G401.6 (cell line): ENCODE measurements at regions not wholly inside any gene's neighbourhood (a gene's known extent, or its start where the extent isn't known, plus 50 kb on each side); places are given as distances from the start of the nearest gene placed in this dataset.
A peak's percentile ranks its signal among the peaks of the same experiment; 100 is the strongest.
"Not testable (repeated sequence)": the region's sequence is repeated elsewhere in the genome, so short reads cannot be mapped to it uniquely, and the experiment has no call there.

Experiments
- FAIRE-seq: peaks from 2 replicates; lab custom pipeline; 2012; peaks lifted over from hg19 to GRCh38; lab: Jason Lieb, UNC

DNA sequence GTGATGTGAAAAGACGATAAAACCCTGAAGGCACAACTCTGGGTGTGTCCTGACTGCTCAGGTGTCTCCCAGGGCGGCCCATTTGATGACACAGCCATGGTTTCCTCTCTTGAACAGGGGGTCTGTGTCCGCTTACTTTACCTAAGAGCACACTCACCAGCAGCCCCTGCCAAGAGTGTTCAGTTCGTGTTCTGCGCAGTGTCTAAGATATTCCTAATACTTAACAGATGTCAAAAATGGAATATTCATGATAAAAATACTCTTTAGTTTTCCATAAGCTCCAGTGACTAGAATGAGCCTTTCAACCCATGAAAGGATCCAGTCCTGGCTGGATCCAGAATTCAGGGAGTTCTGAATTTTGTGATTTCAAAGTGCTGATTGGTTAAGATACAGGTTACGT lies 492.4 kb downstream of the TNS3 start:
- no peak for FAIRE-seq

- FAIRE-seq = no peak
Measured at GRCh38 chr7:47089068-47089417, 492.9 kb downstream of the TNS3 start.

DNA sequence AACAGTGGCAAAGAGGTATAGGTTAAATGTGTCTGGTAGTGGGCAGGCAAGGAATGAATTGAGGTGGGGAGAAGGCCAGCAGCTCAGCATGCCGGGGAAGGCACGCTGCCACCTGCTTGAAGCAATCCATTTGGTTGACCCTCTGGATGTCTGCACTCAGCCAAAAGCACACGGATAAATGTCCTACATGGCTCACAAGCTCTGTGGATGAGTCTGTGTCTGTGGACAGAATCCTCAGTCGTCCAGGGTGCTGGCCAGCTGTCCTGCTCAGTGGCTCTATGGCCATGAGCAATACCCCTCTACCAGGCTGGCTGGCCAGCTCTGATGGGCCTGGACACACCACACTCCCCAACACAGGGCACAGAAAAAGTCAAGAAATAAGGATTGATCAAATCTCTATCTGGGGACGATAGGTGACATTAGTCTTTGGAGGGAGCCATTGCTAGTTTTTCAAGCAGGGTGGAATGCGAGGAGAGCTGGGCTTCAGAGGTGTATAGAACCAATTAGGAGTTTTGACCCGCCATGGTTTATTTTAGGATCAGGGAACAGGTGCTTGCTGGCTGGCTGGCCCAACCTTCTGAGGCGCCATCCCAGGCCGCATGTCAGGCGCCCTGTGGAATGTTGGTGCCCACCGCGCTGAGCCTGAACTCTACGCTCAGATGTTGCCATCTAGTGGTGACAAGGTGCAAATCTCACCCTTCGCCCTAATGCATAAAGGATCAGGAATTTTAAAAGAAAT lies 493.4 kb downstream of the TNS3 start:
- FAIRE-seq = peak; percentile 84

DNA sequence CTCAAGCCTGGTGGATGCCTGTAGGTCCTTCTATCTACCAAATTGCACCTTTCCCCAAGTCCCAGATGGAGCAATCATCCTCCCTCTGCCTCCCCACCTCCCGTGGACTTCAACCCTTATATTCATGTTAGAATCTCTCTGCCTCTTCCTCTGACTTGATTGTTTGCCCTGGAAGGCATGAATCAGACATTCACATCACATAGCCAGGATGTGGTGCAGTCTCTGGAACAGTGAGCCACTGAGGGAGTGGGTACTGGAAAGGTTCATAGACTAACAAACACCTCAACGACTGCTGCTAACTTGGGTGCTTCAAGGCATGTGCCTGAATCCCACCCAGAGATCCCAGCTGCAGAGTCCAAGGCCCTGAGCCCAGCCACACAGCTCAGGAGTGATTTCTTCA lies 494.0 kb downstream of the TNS3 start:
- FAIRE-seq = no peak

DNA sequence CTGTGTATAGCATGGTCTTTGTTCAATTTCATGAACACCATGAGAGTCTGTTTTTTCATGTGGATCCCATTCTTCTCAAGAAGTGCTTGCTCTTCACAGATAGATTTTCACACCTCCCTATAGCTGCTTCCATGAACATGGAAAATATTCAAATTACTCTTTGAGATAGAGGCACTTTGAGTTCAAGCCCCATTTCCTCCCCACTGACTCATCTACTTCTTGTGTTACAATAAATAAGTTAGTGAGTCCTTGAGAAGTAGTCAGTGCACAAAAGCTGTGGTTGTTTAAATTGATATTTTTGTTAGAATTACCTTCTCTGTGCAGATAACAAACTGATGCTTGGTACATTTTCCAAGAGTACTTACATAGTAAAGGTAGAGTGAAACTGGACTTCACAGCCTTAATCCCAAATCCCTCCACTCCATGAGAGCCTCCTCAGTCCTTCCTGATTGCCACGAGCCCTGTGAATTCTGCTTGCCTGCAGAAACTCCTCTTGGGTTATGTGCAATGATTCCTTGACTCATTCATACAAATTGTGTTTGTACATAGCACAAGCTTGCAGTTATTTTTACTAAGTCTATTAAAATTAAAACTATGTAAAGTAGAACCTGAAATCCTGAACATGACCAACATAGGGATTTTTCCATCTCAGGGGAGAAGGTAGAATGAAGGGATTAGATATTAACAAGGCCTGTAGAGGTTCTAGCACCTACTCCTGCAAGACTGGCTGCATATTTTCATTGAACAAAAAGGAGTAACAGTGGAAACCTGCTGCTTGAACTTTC lies 496.2 kb downstream of the TNS3 start:
- FAIRE-seq = no peak

DNA sequence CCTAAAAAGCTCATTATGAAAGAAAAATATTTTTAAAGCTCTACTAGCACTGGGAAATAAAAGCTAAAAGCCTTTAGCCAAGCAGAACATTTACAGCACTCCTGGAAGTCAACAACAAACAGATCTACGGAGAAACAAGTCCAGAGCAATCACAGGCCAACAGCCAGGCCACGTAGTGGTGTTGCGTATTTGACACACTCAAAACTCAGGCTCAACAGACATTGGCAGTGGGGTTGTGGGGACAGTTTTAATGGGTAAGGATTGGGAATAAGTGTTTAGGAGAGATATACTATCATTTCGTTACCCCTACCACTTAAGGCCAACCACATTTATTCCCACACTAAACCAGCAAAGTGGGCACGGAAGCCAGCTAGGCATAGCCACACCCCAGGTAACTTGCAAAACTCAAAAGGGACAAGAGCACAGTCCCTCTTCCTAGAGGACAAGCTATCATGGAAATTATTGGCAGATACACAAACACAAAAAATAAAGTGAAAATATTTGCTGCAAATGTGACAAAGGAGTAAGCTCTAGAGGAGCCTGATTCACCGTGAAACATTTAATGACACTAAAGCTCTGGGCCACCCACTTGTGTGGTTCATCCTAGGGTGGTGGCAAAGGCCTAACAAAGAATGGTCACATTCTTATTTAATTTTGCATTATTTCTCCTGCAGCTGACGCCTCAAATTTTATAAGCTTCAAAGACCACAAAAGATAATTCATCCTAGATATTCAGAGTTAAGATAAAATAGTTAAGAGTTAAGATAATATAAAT lies 498.2 kb downstream of the TNS3 start:
- FAIRE-seq = no peak

- FAIRE-seq = no peak
Measured at GRCh38 chr7:47080816-47081215, 501.1 kb downstream of the TNS3 start.

GRCh38 chr7:47078241-47078640 lies 503.7 kb downstream of the TNS3 start:
- no peak for FAIRE-seq

DNA sequence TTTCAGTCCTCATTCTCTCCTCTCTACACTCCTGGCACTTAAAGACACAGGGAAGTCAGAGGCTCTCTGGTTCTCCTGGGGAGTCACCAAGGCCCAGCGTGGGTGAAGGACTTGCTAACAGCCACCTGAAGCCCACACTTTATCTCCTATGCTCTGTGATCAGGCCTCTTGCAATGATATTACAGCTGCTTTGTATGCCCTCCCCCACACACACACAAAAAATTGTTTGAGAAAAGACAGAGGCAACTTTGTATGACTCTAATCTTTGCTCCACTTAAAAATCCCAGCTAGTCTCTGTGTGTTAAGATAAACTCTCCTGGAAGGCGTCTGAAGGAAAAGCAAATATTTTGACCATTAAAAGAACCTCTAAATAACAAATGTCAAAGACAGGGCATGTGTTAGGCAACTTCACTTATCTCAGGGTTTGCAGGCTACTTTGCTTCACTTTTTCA lies 507.2 kb downstream of the TNS3 start:
- FAIRE-seq = no peak

DNA sequence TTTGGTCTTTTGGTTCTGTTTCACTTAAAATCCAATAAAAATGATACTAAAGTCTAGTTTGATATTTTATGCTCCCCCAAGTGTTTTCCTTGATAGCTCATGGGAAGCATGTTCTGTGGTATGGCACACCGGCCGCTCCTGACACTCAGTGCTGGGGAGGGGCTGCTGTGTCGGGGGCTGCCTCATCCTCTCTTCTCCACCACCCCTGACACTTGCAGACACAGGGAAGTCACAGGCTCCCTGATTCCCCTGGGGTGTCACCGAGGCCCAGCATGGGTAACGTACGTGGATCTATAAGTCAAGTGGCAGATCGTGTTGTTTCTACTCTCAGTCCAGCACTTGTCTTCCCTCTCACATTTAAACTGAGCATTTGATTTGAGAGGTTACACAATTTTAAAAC lies 508.6 kb downstream of the TNS3 start:
- no peak for FAIRE-seq

- no peak for FAIRE-seq
Measured at GRCh38 chr7:47071866-47072265, 510.0 kb downstream of the TNS3 start.

- no peak for FAIRE-seq
Measured at GRCh38 chr7:47069385-47070076, 512.4 kb downstream of the TNS3 start.

DNA sequence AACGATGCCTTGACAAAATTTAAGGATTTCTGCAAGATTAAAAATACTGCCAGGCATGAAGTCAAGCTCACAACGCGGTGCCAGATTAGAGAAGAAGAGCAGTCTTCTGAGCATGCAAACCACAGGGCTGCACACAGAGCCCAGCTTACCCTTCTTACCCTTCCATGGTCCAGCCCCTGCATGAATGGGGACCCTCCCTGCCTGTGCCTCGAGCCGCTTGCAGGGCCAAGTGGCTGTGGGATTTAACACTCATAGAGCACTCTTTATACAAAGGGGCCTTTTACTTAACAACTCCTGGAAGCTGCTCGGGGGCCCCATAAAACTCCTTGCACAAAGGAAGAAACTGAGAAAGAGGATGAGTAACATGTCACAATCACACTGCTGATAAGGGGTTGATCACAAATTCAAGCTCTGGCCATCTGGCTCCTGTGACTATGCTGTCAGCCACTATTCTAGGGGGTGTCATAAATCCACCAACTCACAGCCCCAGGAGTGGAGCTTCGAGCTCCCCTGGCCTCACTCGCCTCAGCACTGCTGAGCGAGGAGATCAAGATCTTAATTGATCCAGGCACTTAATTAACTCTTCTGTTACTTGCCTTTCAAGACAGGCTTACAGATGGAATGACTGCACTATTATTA lies 514.8 kb downstream of the TNS3 start:
- FAIRE-seq = no peak

DNA sequence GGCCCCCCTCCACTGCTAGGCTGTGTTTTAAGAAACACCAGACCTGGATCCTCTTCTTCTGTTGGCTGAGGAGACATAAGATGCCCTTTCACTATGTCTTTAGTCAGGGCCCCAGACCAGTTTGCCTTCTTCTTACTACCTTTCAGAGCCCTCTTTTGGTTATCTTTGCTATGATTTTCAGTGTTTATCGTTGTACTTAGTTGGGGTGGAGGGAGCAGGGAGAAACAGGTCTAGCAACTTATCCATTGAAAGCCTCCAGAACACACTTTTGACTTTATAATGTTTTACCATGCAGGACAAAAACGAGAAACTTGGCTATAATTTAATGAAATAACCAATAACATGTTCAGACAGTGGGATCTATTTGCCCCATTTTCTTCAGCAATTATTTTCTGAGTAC lies 525.2 kb downstream of the TNS3 start:
- FAIRE-seq = no peak

- FAIRE-seq = not testable (repeated sequence)
Measured at GRCh38 chr7:47052541-47053208, 529.2 kb downstream of the TNS3 start.

- no peak for FAIRE-seq
Measured at GRCh38 chr7:47049234-47049774, 532.6 kb downstream of the TNS3 start.

GRCh38 chr7:47047384-47047783 lies 534.5 kb downstream of the TNS3 start:
- FAIRE-seq = no peak

GRCh38 chr7:47046949-47047348 lies 535.0 kb downstream of the TNS3 start:
- no peak for FAIRE-seq

DNA sequence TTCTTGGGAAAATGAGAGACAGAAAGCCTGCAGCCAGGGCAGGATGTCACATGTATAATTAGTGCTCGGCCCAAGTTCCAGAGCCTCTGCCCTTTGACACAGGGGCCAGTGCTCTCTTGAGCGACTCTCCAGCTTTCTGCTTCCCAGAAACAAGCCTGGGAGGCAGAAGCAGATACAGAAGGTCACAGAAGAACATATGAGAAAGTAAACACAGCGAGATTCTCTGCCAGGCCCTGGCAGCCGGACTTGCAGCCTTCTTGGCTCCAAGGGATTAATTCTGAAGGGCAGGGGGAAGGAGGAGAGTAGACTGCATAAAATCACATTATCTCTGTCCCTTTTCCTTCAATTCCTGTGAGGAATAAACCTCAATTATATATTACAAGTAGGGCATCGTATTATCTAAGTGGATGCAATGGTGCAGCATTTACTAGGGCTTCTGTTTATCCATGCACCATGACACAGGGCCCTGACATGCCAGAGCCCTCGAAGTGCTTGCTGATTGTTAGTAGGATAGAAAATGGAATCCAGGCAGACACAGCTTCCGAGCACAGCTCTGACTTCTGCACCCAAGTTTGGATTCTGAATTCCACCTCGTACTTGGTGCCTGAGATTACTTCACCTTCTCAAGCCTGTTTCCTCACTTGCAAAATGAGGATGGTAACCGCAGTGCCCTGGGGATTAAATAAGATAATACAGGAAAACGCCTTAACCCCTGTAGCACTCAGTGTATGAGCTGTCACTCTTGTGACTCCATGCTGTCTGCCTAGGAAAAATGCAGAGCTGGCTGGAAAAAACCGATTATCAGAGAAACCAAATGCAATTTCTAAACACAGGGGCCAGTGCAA lies 536.5 kb downstream of the TNS3 start:
- no peak for FAIRE-seq

DNA sequence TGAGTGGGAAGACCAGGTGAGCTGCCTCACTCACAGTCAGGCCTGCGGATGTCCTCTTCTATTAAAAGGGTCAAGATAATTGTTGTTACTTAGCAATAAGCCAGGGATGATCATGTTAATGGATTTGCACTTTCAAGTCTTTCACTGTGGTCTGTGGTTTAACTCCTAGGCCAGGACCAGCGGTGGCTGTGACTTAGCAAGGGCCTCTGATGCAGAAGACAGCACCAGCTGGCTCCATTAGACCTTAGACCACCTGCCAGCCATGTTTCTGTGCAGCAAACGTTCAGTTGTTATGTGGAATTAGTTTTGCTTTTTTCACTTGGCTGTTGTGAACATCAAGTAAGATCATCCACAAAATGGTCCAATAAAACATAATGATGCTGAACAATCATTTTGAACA lies 537.3 kb downstream of the TNS3 start:
- no peak for FAIRE-seq
